HCT116 (cell line): ENCODE measurements at regions not wholly inside any gene's neighbourhood (a gene's known extent, or its start where the extent isn't known, plus 50 kb on each side); places are given as distances from the start of the nearest gene placed in this dataset.

ENCODE experiments used
- ATAC-seq: fragments of 200-7000 bp; cut with Tn5 transposase; 2 replicates; pipeline ENCODE4 v1.9.1; 2020; ENCODE audit warnings: mild to moderate bottlenecking, moderate library complexity
- BruUV-seq: library from RNA; stranded (reverse); fragments of 400-500 nt; replicated peaks from 2 replicates; lab custom pipeline; 2021; lab: Mats Ljungman, UMichigan
- CTCF ChIA-PET: fragments of 300-600 bp; sonication (Branson Sonifier 250); formaldehyde crosslinking; loops from one replicate; lab custom pipeline; 2021; ENCODE audit warnings: antibody characterized with exemption; lab: Charles Lee
- POLR2A ChIA-PET: fragments of 300-600, 350-600 bp; sonication (Branson Sonifier 250); formaldehyde crosslinking; loops from one replicate; lab custom pipeline; 2021; ENCODE audit warnings: antibody characterized with exemption; lab: Charles Lee
- RAD21 ChIA-PET, 2 experiments: fragments of 300-600 bp; sonication (Branson Sonifier 250); formaldehyde crosslinking; loops; one replicate each; lab custom pipeline; 2023; ENCODE audit warnings: low total read pairs in 2 of 2; ENCODE audit not compliant: uncharacterized antibody in 2 of 2, unreplicated experiment in 2 of 2, low non-redundant PET in 1 of 2; lab: Charles Lee
- DNase-seq: peaks from one replicate; pipeline ENCODE4 v3.0.0-alpha.2; 2010; ENCODE audit warnings: low read depth, low spot score
- H2AFZ ChIP-seq: fragments of 200-600 bp; shearing (Covaris generic), sonication (generic); 2 replicates; pipeline ENCODE4 v1.6.1; 2017; ENCODE audit warnings: low read depth, mixed run types, mixed read lengths, antibody characterized with exemption, low read length; ENCODE audit not compliant: poor library complexity, severe bottlenecking
- H3K27ac ChIP-seq: 2 replicates; pipeline ENCODE4 v1.5.1; 2012; ENCODE audit warnings: low read depth, low read length
- H3K27me3 ChIP-seq: fragments of 200-600 bp; sonication (generic); 2 replicates; pipeline ENCODE4 v1.6.1; 2016; ENCODE audit warnings: mixed run types, low read length, mixed read lengths; ENCODE audit not compliant: insufficient read depth
- H3K36me3 ChIP-seq, 2 experiments: fragments of 200-500 bp in 1 of 2; fragments of 200-600 bp in 1 of 2; sonication (Bioruptor generic) in 1 of 2; sonication (generic) in 1 of 2; 2 replicates each; pipeline versions ENCODE4 v1.5.1 to v1.6.1; 2014 to 2016; ENCODE audit warnings: low read length in 2 of 2, inconsistent platforms in 1 of 2, mixed read lengths in 1 of 2, mixed run types in 1 of 2; ENCODE audit not compliant: insufficient read depth in 2 of 2, control insufficient read depth in 1 of 2
- H3K4me1 ChIP-seq, 2 experiments: fragments of 200-600 bp in 1 of 2; sonication (generic) in 1 of 2; 2 replicates each; pipeline versions ENCODE4 v1.5.1 to v1.6.1; 2012 to 2017; ENCODE audit warnings: low read length in 2 of 2, inconsistent platforms in 1 of 2, mild to moderate bottlenecking in 1 of 2, mixed read lengths in 1 of 2, mixed run types in 1 of 2, moderate library complexity in 1 of 2; ENCODE audit not compliant: insufficient read depth in 2 of 2, control insufficient read depth in 1 of 2
- H3K4me2 ChIP-seq: fragments of 200-600 bp; sonication (generic); 2 replicates; pipeline ENCODE4 v1.6.1; 2017; ENCODE audit warnings: mixed run types, low read length, mixed read lengths
- H3K4me3 ChIP-seq, 2 experiments: fragments of 200-600 bp in 1 of 2; sonication (generic) in 1 of 2; replicated peaks in 1 of 2; 2 replicates each; pipeline ENCODE4 v1.5.1; 2011 to 2016; ENCODE audit warnings: low read length in 2 of 2, control low read depth in 1 of 2, low read depth in 1 of 2, mild to moderate bottlenecking in 1 of 2, mixed read lengths in 1 of 2, mixed run types in 1 of 2
- H3K79me2 ChIP-seq: fragments of 200-600 bp; sonication (generic); 2 replicates; pipeline ENCODE4 v1.6.1; 2017; ENCODE audit warnings: mild to moderate bottlenecking, mixed run types, low read length, moderate library complexity, mixed read lengths; ENCODE audit not compliant: insufficient read depth
- H3K9ac ChIP-seq: fragments of 200-600 bp; sonication (generic); 2 replicates; pipeline ENCODE4 v1.6.1; 2016; ENCODE audit warnings: low read length, mixed read lengths
- H3K9me2 ChIP-seq: fragments of 200-600 bp; sonication (generic), shearing (Covaris generic); 2 replicates; pipeline ENCODE4 v1.6.1; 2017; ENCODE audit warnings: mixed run types, mild to moderate bottlenecking, moderate library complexity; ENCODE audit not compliant: insufficient read depth
- H3K9me3 ChIP-seq, 2 experiments: fragments of 200-500 bp in 1 of 2; fragments of 200-600 bp in 1 of 2; sonication (Bioruptor generic) in 1 of 2; sonication (generic) in 1 of 2; 2 replicates each; pipeline ENCODE4 v1.6.1; 2014 to 2017; ENCODE audit warnings: low read length in 2 of 2, mixed read lengths in 2 of 2, inconsistent platforms in 1 of 2, low read depth in 1 of 2, mild to moderate bottlenecking in 1 of 2, mixed run types in 1 of 2, moderate library complexity in 1 of 2; ENCODE audit not compliant: control insufficient read depth in 1 of 2, insufficient read depth in 1 of 2
- H4K20me1 ChIP-seq: fragments of 200-600 bp; sonication (generic), shearing (Covaris generic); 2 replicates; pipeline ENCODE4 v1.6.1; 2017; ENCODE audit warnings: mixed run types, mild to moderate bottlenecking, moderate library complexity; ENCODE audit not compliant: insufficient read depth
- CBX3 ChIP-seq: IDR thresholded peaks from 2 replicates; pipeline ENCODE4 v1.6.1; 2012; ENCODE audit warnings: low read depth
- CEBPB ChIP-seq: IDR thresholded peaks from 2 replicates; pipeline ENCODE4 v1.6.1; 2012; ENCODE audit warnings: low read depth
- ELF1 ChIP-seq: IDR thresholded peaks from 2 replicates; pipeline ENCODE4 v1.6.1; 2012; ENCODE audit warnings: low read depth, borderline replicate concordance
- EZH2 ChIP-seq: fragments of 200-600 bp; sonication (generic); IDR thresholded peaks from 2 replicates; pipeline ENCODE4 v1.6.1; 2017; ENCODE audit warnings: antibody characterized with exemption, mixed run types
- EZH2phosphoT487 ChIP-seq: fragments of 200-600 bp; IDR thresholded peaks from 2 replicates; pipeline ENCODE4 v1.6.1; 2018; ENCODE audit warnings: antibody characterized with exemption, borderline replicate concordance
- FOSL1 ChIP-seq: IDR thresholded peaks from 2 replicates; pipeline ENCODE4 v1.6.1; 2012; ENCODE audit warnings: low read depth
- JUND ChIP-seq: IDR thresholded peaks from 2 replicates; pipeline ENCODE4 v1.6.1; 2012
- POLR2A ChIP-seq: IDR thresholded peaks from 2 replicates; pipeline ENCODE4 v1.7.0; 2011; ENCODE audit warnings: borderline replicate concordance; ENCODE audit not compliant: insufficient read depth, insufficient read length; ENCODE audit errors: extremely low read depth
- POLR2AphosphoS5 ChIP-seq: IDR thresholded peaks from 2 replicates; pipeline ENCODE4 v1.6.1; 2011; ENCODE audit warnings: mild to moderate bottlenecking, low read depth, low read length, moderate library complexity
- RAD21 ChIP-seq: IDR thresholded peaks from 2 replicates; pipeline ENCODE4 v1.6.1; 2012; ENCODE audit warnings: low read depth, mild to moderate bottlenecking
- SIN3A ChIP-seq: IDR thresholded peaks from 2 replicates; pipeline ENCODE4 v1.6.1; 2012; ENCODE audit warnings: low read depth
- SRF ChIP-seq: IDR thresholded peaks from 2 replicates; pipeline ENCODE4 v1.6.1; 2012; ENCODE audit warnings: low read depth
- TCF7L2 ChIP-seq: IDR thresholded peaks from 2 replicates; pipeline ENCODE4 v1.7.0; 2011; ENCODE audit warnings: borderline replicate concordance, inconsistent platforms; ENCODE audit not compliant: insufficient read depth, insufficient read length; ENCODE audit errors: extremely low read depth
- YY1 ChIP-seq: IDR thresholded peaks from 2 replicates; pipeline ENCODE4 v1.6.1; 2011; ENCODE audit warnings: low read length, low read depth, moderate library complexity, mild to moderate bottlenecking; ENCODE audit not compliant: insufficient replicate concordance; ENCODE audit errors: extremely low read depth
- ZFX ChIP-seq: fragments of 450-650 bp; IDR thresholded peaks from 2 replicates; pipeline ENCODE4 v1.6.1; 2017
- ZNF274 ChIP-seq: fragments of 200-500 bp; sonication (Bioruptor generic); IDR thresholded peaks from 2 replicates; pipeline ENCODE4 v1.6.1; 2014; ENCODE audit warnings: mild to moderate bottlenecking, low read depth, low read length, inconsistent platforms
- intact Hi-C: fragments of 100-400 bp; cut with micrococcal nuclease; formaldehyde crosslinking; loops from 2 replicates; pipeline ENCODE4 v1.10.0; 2022
- TF ChIP-seq, protein P1 (sequence below): IDR thresholded peaks from 2 replicates; pipeline ENCODE4 v1.6.1; 2012
- TF ChIP-seq, protein P2 (sequence below): IDR thresholded peaks from 2 replicates; pipeline ENCODE4 v1.6.1; 2012; ENCODE audit warnings: low read depth

DNA sequence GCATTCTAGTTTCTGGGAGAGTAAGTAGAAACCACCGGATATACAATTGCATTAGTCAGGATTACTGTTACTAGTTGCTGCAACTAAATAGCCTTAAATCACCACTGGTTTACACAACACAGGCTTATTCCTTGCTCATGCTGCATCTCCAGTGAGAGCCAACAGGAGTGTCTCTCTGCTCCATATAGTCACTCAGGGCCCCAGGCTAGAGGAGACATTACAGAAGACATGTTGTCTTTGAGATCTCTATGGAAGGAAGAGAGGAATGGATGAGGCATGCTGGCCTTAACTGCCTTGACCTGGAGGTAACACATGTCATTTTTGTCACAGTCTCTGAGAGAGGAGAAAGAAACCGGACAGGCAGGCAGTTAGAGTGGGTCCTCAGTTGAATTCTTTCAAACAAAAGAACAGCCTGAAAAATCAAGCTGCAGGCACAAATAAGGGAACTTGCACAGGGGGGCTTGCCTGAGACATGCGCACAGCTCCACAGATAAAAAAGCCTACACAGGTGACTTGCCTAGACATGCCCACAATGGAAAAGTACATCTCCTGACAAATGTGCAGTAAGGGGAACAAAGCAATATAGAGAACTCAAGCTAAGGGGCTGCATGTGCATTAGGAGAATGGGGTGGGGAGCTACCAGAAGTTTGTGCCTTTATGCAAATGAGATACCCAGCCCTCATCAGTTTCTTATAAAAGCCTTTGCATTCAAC lies 348.0 kb downstream of the TYW1 start:
- no TSS peak for BruUV-seq
- ChIA-PET RAD21 (no interaction called here), POLR2A (no interaction called here)

More for the DNA sequence above, 348.0 kb downstream of the TYW1 start:
- no peak for TF ChIP-seq EZH2
- TF ChIP-seq, protein P1, sequence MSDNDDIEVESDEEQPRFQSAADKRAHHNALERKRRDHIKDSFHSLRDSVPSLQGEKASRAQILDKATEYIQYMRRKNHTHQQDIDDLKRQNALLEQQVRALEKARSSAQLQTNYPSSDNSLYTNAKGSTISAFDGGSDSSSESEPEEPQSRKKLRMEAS, result no peak
- TF ChIP-seq SIN3A, result no peak
- TF ChIP-seq FOSL1, result no peak
- TF ChIP-seq RAD21, result no peak
- TF ChIP-seq JUND, result no peak
- TF ChIP-seq, protein P2, sequence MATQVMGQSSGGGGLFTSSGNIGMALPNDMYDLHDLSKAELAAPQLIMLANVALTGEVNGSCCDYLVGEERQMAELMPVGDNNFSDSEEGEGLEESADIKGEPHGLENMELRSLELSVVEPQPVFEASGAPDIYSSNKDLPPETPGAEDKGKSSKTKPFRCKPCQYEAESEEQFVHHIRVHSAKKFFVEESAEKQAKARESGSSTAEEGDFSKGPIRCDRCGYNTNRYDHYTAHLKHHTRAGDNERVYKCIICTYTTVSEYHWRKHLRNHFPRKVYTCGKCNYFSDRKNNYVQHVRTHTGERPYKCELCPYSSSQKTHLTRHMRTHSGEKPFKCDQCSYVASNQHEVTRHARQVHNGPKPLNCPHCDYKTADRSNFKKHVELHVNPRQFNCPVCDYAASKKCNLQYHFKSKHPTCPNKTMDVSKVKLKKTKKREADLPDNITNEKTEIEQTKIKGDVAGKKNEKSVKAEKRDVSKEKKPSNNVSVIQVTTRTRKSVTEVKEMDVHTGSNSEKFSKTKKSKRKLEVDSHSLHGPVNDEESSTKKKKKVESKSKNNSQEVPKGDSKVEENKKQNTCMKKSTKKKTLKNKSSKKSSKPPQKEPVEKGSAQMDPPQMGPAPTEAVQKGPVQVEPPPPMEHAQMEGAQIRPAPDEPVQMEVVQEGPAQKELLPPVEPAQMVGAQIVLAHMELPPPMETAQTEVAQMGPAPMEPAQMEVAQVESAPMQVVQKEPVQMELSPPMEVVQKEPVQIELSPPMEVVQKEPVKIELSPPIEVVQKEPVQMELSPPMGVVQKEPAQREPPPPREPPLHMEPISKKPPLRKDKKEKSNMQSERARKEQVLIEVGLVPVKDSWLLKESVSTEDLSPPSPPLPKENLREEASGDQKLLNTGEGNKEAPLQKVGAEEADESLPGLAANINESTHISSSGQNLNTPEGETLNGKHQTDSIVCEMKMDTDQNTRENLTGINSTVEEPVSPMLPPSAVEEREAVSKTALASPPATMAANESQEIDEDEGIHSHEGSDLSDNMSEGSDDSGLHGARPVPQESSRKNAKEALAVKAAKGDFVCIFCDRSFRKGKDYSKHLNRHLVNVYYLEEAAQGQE, result no peak
- TF ChIP-seq ELF1, result no peak
- TF ChIP-seq POLR2A, result no peak
- TF ChIP-seq ZNF274, result no peak
- TF ChIP-seq TCF7L2, result no peak
- no peak for TF ChIP-seq CEBPB
- no peak for TF ChIP-seq POLR2AphosphoS5
- no peak for TF ChIP-seq EZH2phosphoT487
- no peak for TF ChIP-seq CBX3
- TF ChIP-seq YY1, result no peak
- TF ChIP-seq ZFX, result no peak
- no peak for TF ChIP-seq SRF
- TF ChIP-seq, all 23 proteins: peak for 0
- intact Hi-C loops, result no loop called here
- DNase-seq, result no peak
- Histone ChIP-seq H3K4me2 (no peak overlapping the region), H3K4me1 (no peaks in the 10 kb centered on the region), H3K4me3 (no peak overlapping the region), H3K27me3 (no peaks in the 10 kb centered on the region), H3K9me2 (no peaks in the 10 kb centered on the region), H3K9ac (no peak overlapping the region), H3K79me2 (no peaks in the 10 kb centered on the region), H3K27ac (no peak overlapping the region), H3K36me3 (no peaks in the 10 kb centered on the region), H2AFZ (no peak overlapping the region), H4K20me1 (no peaks in the 10 kb centered on the region), H3K9me3 (no peaks in the 10 kb centered on the region)
- ATAC-seq, result no peak
- CTCF ChIA-PET, result no interaction called here
